HUDEP-2 (cell line): ENCODE measurements at regions not wholly inside any gene's neighbourhood (a gene's known extent, or its start where the extent isn't known, plus 50 kb on each side); places are given as distances from the start of the nearest gene placed in this dataset.

Experiments
- DNase-seq, 76 experiments: peaks; one replicate each; lab custom pipeline; 2025; ENCODE audit not compliant: unreplicated experiment in 76 of 76; lab: John Stamatoyannopoulos, UW

- no peak for DNase-seq
Measured at GRCh38 chr12:18794000-18794399, 56.1 kb downstream of the CAPZA3 start.

GRCh38 chr12:18797604-18798003, 59.7 kb downstream of the CAPZA3 start:
- DNase-seq, result no peak

- DNase-seq, result no peak
Measured at GRCh38 chr12:18798535-18799361, 60.8 kb downstream of the CAPZA3 start.

GRCh38 chr12:18799561-18799960, 61.6 kb downstream of the CAPZA3 start:
- DNase-seq, result no peak

- DNase-seq, result no peak
Measured at GRCh38 chr12:18805516-18806248, 67.8 kb downstream of the CAPZA3 start.

GRCh38 chr12:18807714-18808113, 69.8 kb downstream of the CAPZA3 start:
- DNase-seq, result no peak

GRCh38 chr12:18808221-18808620, 70.3 kb downstream of the CAPZA3 start:
- DNase-seq, result no peak

GRCh38 chr12:18810537-18811253, 72.8 kb downstream of the CAPZA3 start:
- no peak for DNase-seq

GRCh38 chr12:18811273-18811672, 73.4 kb downstream of the CAPZA3 start:
- DNase-seq, result no peak

- no peak for DNase-seq
Measured at GRCh38 chr12:18813753-18814152, 75.8 kb downstream of the CAPZA3 start.

GRCh38 chr12:18818579-18819268, 80.8 kb downstream of the CAPZA3 start:
- DNase-seq, result no peak

- DNase-seq, result no peak
Measured at GRCh38 chr12:18819484-18819883, 81.6 kb downstream of the CAPZA3 start.

GRCh38 chr12:18823461-18823860, 85.5 kb downstream of the CAPZA3 start:
- DNase-seq, result no peak

GRCh38 chr12:18824287-18824686, 86.4 kb downstream of the CAPZA3 start:
- peak in 66 of 76 experiments; percentile 2 to 93 (median 60) for DNase-seq

- peak in 4 of 76 experiments; percentile 5 to 23 (median 14) for DNase-seq
Measured at GRCh38 chr12:18825138-18825537, 87.2 kb downstream of the CAPZA3 start.

GRCh38 chr12:18827913-18828312, 90.0 kb downstream of the CAPZA3 start:
- DNase-seq, result no peak

GRCh38 chr12:18828483-18828882, 90.6 kb downstream of the CAPZA3 start:
- peak in 12 of 76 experiments; percentile 4 to 60 (median 22) for DNase-seq

- no peak for DNase-seq
Measured at GRCh38 chr12:18828987-18829386, 91.1 kb downstream of the CAPZA3 start.

GRCh38 chr12:18832932-18833331, 95.0 kb downstream of the CAPZA3 start:
- DNase-seq, result peak in 2 of 76 experiments; percentile 7 to 15

- DNase-seq, result no peak
Measured at GRCh38 chr12:18837025-18837424, 99.1 kb downstream of the CAPZA3 start.

- DNase-seq, result no peak
Measured at GRCh38 chr12:18837505-18837904, 99.6 kb downstream of the CAPZA3 start.
